ENCODE measurements at regions not wholly inside any gene's neighbourhood (a gene's known extent, or its start where the extent isn't known, plus 50 kb on each side); places are given as distances from the start of the nearest gene placed in this dataset.

- no peak for DNase-seq
Measured at GRCh38 chr9:135009794-135010585, 77.5 kb upstream of the OLFM1 start.

GRCh38 chr9:135010586-135010860 lies 76.9 kb upstream of the OLFM1 start:
- DNase-seq, result no peak

GRCh38 chr9:135010921-135011320 lies 76.5 kb upstream of the OLFM1 start:
- no peak for DNase-seq

- no peak for DNase-seq
Measured at GRCh38 chr9:135012166-135012565, 75.3 kb upstream of the OLFM1 start.

GRCh38 chr9:135014311-135015010 lies 73.0 kb upstream of the OLFM1 start:
- DNase-seq, result no peak

- no peak for DNase-seq
Measured at GRCh38 chr9:135015096-135015495, 72.4 kb upstream of the OLFM1 start.

- no peak for DNase-seq
Measured at GRCh38 chr9:135015565-135015964, 71.9 kb upstream of the OLFM1 start.

- no peak for DNase-seq
Measured at GRCh38 chr9:135016037-135016640, 71.3 kb upstream of the OLFM1 start.

- no peak for DNase-seq
Measured at GRCh38 chr9:135016876-135017275, 70.6 kb upstream of the OLFM1 start.

- DNase-seq, result no peak
Measured at GRCh38 chr9:135017899-135018298, 69.6 kb upstream of the OLFM1 start.

GRCh38 chr9:135018306-135018915 lies 69.1 kb upstream of the OLFM1 start:
- DNase-seq, result no peak

- DNase-seq, result no peak
Measured at GRCh38 chr9:135019224-135019623, 68.2 kb upstream of the OLFM1 start.

GRCh38 chr9:135020481-135021392 lies 66.7 kb upstream of the OLFM1 start:
- no peak for DNase-seq

- DNase-seq, result no peak
Measured at GRCh38 chr9:135021393-135021789, 66.1 kb upstream of the OLFM1 start.

GRCh38 chr9:135022191-135022870 lies 65.1 kb upstream of the OLFM1 start:
- no peak for DNase-seq

GRCh38 chr9:135023088-135023785 lies 64.2 kb upstream of the OLFM1 start:
- no peak for DNase-seq

- DNase-seq, result no peak
Measured at GRCh38 chr9:135023786-135024405, 63.6 kb upstream of the OLFM1 start.

GRCh38 chr9:135029463-135029862 lies 58.0 kb upstream of the OLFM1 start:
- DNase-seq, result no peak

- no peak for DNase-seq
Measured at GRCh38 chr9:135029871-135030565, 57.5 kb upstream of the OLFM1 start.

GRCh38 chr9:135030566-135031226 lies 56.8 kb upstream of the OLFM1 start:
- DNase-seq, result no peak

Data from inflammatory macrophage treated with lipopolysaccharide for 4 hours (primary cell).